GM12865 (cell line): ENCODE measurements at regions not wholly inside any gene's neighbourhood (a gene's known extent, or its start where the extent isn't known, plus 50 kb on each side); places are given as distances from the start of the nearest gene placed in this dataset.

ENCODE experiments used
- DNase-seq: peaks from one replicate; pipeline ENCODE4 v3.0.0; 2010; ENCODE audit warnings: low read depth
- H3K4me3 ChIP-seq: 2 replicates; pipeline ENCODE4 v1.5.1; 2011; ENCODE audit warnings: mild to moderate bottlenecking, low read depth, low read length, control low read depth
- CTCF ChIP-seq: IDR thresholded peaks from 2 replicates; pipeline ENCODE4 v1.5.1; 2011; ENCODE audit warnings: low read length, control low read depth, low read depth, inconsistent platforms; ENCODE audit not compliant: insufficient read depth; ENCODE audit errors: missing control alignments

- DNase-seq: no peak
- H3K4me3 ChIP-seq: no peak overlapping the region
- TF ChIP-seq CTCF: no peak
These were observed 214.6 kb upstream of the HTR2A start for GRCh38 chr13:47111499-47111898.

DNA sequence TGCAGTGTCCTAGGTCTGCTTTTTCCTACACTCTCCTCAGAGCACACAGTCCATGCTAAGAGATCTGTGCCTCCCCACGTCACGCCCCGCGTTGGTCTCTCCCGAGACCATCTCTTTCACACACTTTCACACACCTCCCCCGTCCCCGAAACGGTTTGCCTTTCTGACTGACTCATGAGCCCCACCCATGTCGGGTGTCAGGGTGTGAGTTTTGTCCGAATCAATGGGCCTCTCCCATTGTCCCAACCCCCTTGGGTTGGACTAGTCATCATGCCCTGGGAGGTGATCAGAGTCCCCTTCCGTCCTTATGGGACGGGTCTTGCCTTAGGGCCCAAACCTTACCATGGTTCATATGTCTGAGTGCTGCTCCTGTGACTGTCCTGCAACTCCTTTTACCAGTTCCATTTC is 214.0 kb upstream of the HTR2A start:
- no peak for DNase-seq
- no peak overlapping the region for H3K4me3 ChIP-seq
- no peak for TF ChIP-seq CTCF

GRCh38 chr13:47110141-47110540 is 213.3 kb upstream of the HTR2A start:
- no peak for TF ChIP-seq CTCF

DNA sequence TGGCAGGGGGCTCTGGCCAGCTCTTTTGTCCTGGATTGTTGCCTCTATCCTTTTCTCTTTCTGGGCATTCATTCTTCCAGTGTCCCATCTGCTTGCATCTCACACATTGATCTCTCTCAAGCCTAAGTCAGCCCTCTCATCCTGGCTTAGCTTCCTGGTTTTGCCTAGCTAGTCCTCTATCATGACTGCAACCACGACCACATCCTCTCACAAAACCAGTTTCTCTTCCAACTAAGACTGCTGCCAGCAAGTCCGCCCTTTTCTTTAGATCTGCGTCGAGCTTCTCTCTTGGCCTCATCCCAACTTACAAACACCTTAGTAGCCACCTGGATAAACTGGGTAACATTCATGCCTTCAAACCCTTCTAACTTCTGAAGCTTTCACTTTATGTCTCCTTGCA is 212.2 kb upstream of the HTR2A start:
- no peak for TF ChIP-seq CTCF
- peak; percentile 80 for DNase-seq
- H3K4me3 ChIP-seq: no peak overlapping the region

More at GRCh38 chr13:47110141-47110540, 213.3 kb upstream of the HTR2A start:
- DNase-seq: no peak
- no peak overlapping the region for H3K4me3 ChIP-seq

GRCh38 chr13:47100214-47100853 is 203.5 kb upstream of the HTR2A start:
- H3K4me3 ChIP-seq: no peak overlapping the region
- no peak for TF ChIP-seq CTCF
- DNase-seq: peak; percentile 70

DNA sequence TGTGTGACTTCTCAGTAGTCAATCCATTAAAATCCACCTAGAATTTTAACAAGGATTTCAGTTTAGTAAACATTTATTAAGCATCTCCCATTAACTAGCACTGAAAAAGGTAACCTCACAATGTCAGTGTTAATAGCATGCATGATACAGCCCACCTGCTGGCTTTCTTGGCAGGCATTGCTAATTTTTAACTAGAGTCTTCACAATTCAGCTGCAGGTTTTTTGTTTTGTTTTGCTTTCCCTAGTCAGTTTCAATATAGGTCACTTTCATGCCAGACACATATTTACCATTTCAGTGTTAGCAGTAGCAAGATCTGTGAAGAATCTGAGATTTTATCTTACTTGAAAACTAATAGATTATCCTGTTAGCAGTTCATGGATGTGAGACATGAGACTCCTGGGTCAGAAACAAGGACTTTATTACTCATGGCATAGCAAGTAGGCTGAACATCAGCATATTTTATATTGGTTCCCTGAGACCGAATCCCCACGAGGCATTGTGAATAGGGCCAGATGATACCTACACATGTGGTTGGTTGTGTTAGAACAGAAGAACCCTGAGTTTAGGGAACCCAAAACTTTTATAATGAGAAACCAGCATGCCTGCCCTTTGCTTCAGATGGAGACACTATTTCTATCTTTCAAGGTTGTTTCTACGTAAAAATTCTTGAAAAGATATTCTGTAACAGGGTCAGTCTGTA is 198.0 kb upstream of the HTR2A start:
- DNase-seq: peak; percentile 62
- H3K4me3 ChIP-seq: no peak overlapping the region
- no peak for TF ChIP-seq CTCF
